ENCODE measurements at regions not wholly inside any gene's neighbourhood (a gene's known extent, or its start where the extent isn't known, plus 50 kb on each side); places are given as distances from the start of the nearest gene placed in this dataset.
A peak's percentile ranks its signal among the peaks of the same experiment; 100 is the strongest.

- no peak for DNase-seq
These were observed 97.2 kb upstream of the COL8A1 start for GRCh38 chr3:99541181-99541580.

GRCh38 chr3:99537416-99537815, 101.0 kb upstream of the COL8A1 start:
- no peak for DNase-seq

GRCh38 chr3:99536555-99537314, 101.7 kb upstream of the COL8A1 start:
- no peak for DNase-seq

- no peak for DNase-seq
These were observed 103.3 kb upstream of the COL8A1 start for GRCh38 chr3:99534951-99535704.

- peak; percentile 11 for DNase-seq
These were observed 106.1 kb upstream of the COL8A1 start for GRCh38 chr3:99532246-99532645.

- DNase-seq: no peak
These were observed 109.1 kb upstream of the COL8A1 start for GRCh38 chr3:99529265-99529664.

- DNase-seq: no peak
These were observed 111.5 kb upstream of the COL8A1 start for GRCh38 chr3:99526921-99527320.

- DNase-seq: no peak
These were observed 113.8 kb upstream of the COL8A1 start for GRCh38 chr3:99524559-99524958.

- DNase-seq: no peak
These were observed 114.8 kb upstream of the COL8A1 start for GRCh38 chr3:99523431-99524127.

GRCh38 chr3:99522147-99522546, 116.2 kb upstream of the COL8A1 start:
- no peak for DNase-seq

GRCh38 chr3:99521551-99521950, 116.8 kb upstream of the COL8A1 start:
- DNase-seq: no peak

GRCh38 chr3:99520513-99520912, 117.9 kb upstream of the COL8A1 start:
- no peak for DNase-seq

GRCh38 chr3:99516936-99517335, 121.5 kb upstream of the COL8A1 start:
- DNase-seq: no peak

- no peak for DNase-seq
These were observed 122.5 kb upstream of the COL8A1 start for GRCh38 chr3:99515891-99516290.

- no peak for DNase-seq
These were observed 129.2 kb upstream of the COL8A1 start for GRCh38 chr3:99509224-99509623.

- DNase-seq: no peak
These were observed 130.2 kb upstream of the COL8A1 start for GRCh38 chr3:99508191-99508590.

- peak; percentile 28 for DNase-seq
These were observed 132.6 kb upstream of the COL8A1 start for GRCh38 chr3:99505646-99506269.

GRCh38 chr3:99505200-99505599, 133.2 kb upstream of the COL8A1 start:
- DNase-seq: no peak

GRCh38 chr3:99504258-99504657, 134.1 kb upstream of the COL8A1 start:
- DNase-seq: no peak

GRCh38 chr3:99503350-99503749, 135.0 kb upstream of the COL8A1 start:
- DNase-seq: no peak

- DNase-seq: no peak
These were observed 135.5 kb upstream of the COL8A1 start for GRCh38 chr3:99502871-99503270.

- no peak for DNase-seq
These were observed 137.9 kb upstream of the COL8A1 start for GRCh38 chr3:99500485-99500884.
